Kidney tubule cell (primary cell): ENCODE measurements at regions not wholly inside any gene's neighbourhood (a gene's known extent, or its start where the extent isn't known, plus 50 kb on each side); places are given as distances from the start of the nearest gene placed in this dataset.

Source experiments
- DNase-seq: peaks from one replicate; pipeline ENCODE4 v3.0.0-alpha.2; 2018; ENCODE audit warnings: low spot score

- no peak for DNase-seq
Measured at GRCh38 chr2:66849153-66849755, 414.3 kb downstream of the MEIS1 start.

GRCh38 chr2:66850376-66850775, 415.5 kb downstream of the MEIS1 start:
- no peak for DNase-seq

GRCh38 chr2:66851449-66851872, 416.5 kb downstream of the MEIS1 start:
- DNase-seq, result no peak

GRCh38 chr2:66852953-66853352, 418.0 kb downstream of the MEIS1 start:
- no peak for DNase-seq

GRCh38 chr2:66853585-66853984, 418.7 kb downstream of the MEIS1 start:
- DNase-seq, result no peak

GRCh38 chr2:66854298-66854697, 419.4 kb downstream of the MEIS1 start:
- no peak for DNase-seq

GRCh38 chr2:66862885-66863650, 428.1 kb downstream of the MEIS1 start:
- no peak for DNase-seq

GRCh38 chr2:66865161-66865560, 430.2 kb downstream of the MEIS1 start:
- DNase-seq, result no peak

GRCh38 chr2:66866331-66867062, 431.6 kb downstream of the MEIS1 start:
- DNase-seq, result no peak

- no peak for DNase-seq
Measured at GRCh38 chr2:66867063-66867441, 432.1 kb downstream of the MEIS1 start.

GRCh38 chr2:66869076-66869475, 434.2 kb downstream of the MEIS1 start:
- DNase-seq, result peak; percentile 61

GRCh38 chr2:66872081-66872985, 437.4 kb downstream of the MEIS1 start:
- DNase-seq, result no peak

GRCh38 chr2:66872986-66873754, 438.2 kb downstream of the MEIS1 start:
- no peak for DNase-seq

GRCh38 chr2:66874411-66874810, 439.5 kb downstream of the MEIS1 start:
- no peak for DNase-seq

- DNase-seq, result no peak
Measured at GRCh38 chr2:66875941-66876462, 441.1 kb downstream of the MEIS1 start.

GRCh38 chr2:66885775-66886383, 451.0 kb downstream of the MEIS1 start:
- no peak for DNase-seq

GRCh38 chr2:66888246-66888645, 453.3 kb downstream of the MEIS1 start:
- no peak for DNase-seq

- DNase-seq, result peak; percentile 17
Measured at GRCh38 chr2:66888791-66889631, 454.1 kb downstream of the MEIS1 start.

GRCh38 chr2:66889632-66889882, 454.6 kb downstream of the MEIS1 start:
- no peak for DNase-seq

- DNase-seq, result no peak
Measured at GRCh38 chr2:66890166-66890742, 455.3 kb downstream of the MEIS1 start.
